Colonic mucosa (tissue), 4 donors: ENCODE measurements at regions not wholly inside any gene's neighbourhood (a gene's known extent, or its start where the extent isn't known, plus 50 kb on each side); places are given as distances from the start of the nearest gene placed in this dataset.

Experiments
- DNase-seq: peaks from one replicate; pipeline ENCODE4 v3.0.0-alpha.2; 2020
- H3K27ac ChIP-seq: fragments of 200-600 bp; one replicate; pipeline ENCODE4 v1.8.0; 2021
- H3K27me3 ChIP-seq: fragments of 200-600 bp; one replicate; pipeline ENCODE4 v1.8.0; 2021
- H3K36me3 ChIP-seq: fragments of 200-600 bp; one replicate; pipeline ENCODE4 v1.8.0; 2021
- H3K4me1 ChIP-seq: fragments of 200-600 bp; one replicate; pipeline ENCODE4 v1.8.0; 2021; ENCODE audit warnings: mild to moderate bottlenecking
- H3K4me3 ChIP-seq: fragments of 200-600 bp; one replicate; pipeline ENCODE4 v1.8.0; 2021
- H3K9ac ChIP-seq, 2 donors: one replicate each; pipeline ENCODE4 v1.7.0; 2013; ENCODE audit warnings: control low read depth in 2 of 2, low read depth in 2 of 2, low read length in 2 of 2
- H3K9me3 ChIP-seq: fragments of 200-600 bp; one replicate; pipeline ENCODE4 v1.8.0; 2021
- intact Hi-C: fragments of 100-400 bp; cut with DNase I; formaldehyde crosslinking; loops from one replicate; pipeline ENCODE4 v1.14.1; 2022
- TF ChIP-seq, protein P1 (sequence below): fragments of 200-600 bp; IDR thresholded peaks from one replicate; pipeline ENCODE4 v1.8.0; 2022; ENCODE audit warnings: antibody characterized with exemption, mild to moderate bottlenecking
- donor health status: healthy.
- donor health status: DM: no; HTN: no; CAD: no.
- donor health status: DM: no; HTN: no; CAD: no.

- Histone ChIP-seq H3K4me3 (no peak overlapping the region), H3K4me1 (no peaks in the 10 kb centered on the region), H3K27ac (no peak overlapping the region), H3K27me3 (no peaks in the 10 kb centered on the region), H3K36me3 (no peaks in the 10 kb centered on the region), H3K9me3 (no peaks in the 10 kb centered on the region), H3K9ac (no peak overlapping the region)
- intact Hi-C loops, result no loop called here
- no peak for DNase-seq
- TF ChIP-seq, protein P1, sequence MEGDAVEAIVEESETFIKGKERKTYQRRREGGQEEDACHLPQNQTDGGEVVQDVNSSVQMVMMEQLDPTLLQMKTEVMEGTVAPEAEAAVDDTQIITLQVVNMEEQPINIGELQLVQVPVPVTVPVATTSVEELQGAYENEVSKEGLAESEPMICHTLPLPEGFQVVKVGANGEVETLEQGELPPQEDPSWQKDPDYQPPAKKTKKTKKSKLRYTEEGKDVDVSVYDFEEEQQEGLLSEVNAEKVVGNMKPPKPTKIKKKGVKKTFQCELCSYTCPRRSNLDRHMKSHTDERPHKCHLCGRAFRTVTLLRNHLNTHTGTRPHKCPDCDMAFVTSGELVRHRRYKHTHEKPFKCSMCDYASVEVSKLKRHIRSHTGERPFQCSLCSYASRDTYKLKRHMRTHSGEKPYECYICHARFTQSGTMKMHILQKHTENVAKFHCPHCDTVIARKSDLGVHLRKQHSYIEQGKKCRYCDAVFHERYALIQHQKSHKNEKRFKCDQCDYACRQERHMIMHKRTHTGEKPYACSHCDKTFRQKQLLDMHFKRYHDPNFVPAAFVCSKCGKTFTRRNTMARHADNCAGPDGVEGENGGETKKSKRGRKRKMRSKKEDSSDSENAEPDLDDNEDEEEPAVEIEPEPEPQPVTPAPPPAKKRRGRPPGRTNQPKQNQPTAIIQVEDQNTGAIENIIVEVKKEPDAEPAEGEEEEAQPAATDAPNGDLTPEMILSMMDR, result no peak
These were observed 392.8 kb downstream of the TRIB2 start for GRCh38 chr2:13109516-13109915.

DNA sequence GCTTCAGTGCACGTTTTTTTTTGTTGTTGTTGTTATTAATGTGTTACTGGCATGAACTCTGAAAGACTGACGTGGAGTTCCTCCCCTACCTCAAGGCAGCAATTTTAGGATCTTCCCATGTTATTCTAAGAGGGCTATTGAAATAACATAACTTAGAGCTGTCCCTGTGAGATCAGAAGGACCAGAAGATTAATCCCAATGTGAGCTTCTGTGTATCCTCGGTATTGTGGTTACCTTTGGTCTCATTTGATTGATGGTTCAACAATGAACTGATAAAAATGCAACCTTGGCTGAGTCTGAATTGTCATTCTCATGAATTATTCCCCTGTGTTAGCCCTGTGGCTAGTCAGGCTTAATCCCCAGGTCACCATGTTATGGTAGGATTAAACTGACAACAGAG, 394.1 kb downstream of the TRIB2 start:
- Histone ChIP-seq H3K27ac (no peak overlapping the region), H3K9me3 (no peaks in the 10 kb centered on the region), H3K9ac (no peak overlapping the region), H3K4me1 (no peaks in the 10 kb centered on the region), H3K27me3 (no peaks in the 10 kb centered on the region), H3K4me3 (no peak overlapping the region), H3K36me3 (no peaks in the 10 kb centered on the region)
- TF ChIP-seq, protein P1, result no peak
- intact Hi-C loops, result no loop called here
- DNase-seq, result no peak

DNA sequence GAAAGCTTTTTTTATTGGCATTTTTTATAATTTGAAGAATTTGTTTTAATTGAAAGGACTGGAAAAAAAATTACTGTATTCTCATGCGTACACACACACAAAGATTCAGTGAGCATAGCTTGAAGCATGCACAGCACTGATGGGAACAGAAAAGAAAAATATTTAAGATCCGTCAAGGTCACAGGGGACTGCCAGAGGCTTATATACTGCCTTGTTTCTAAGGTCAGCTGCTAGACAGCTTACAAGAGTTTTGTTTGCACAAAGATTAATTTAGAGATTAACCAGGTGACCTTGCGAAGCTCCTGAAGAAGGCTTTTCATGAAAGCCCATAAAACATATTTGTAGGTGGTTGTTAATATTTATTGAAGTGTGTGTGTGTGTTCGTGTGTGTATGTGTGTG, 396.3 kb downstream of the TRIB2 start:
- H3K36me3 ChIP-seq, result no peaks in the 10 kb centered on the region
- H3K27ac ChIP-seq, result no peak overlapping the region
- intact Hi-C loops, result no loop called here
- H3K9me3 ChIP-seq, result no peaks in the 10 kb centered on the region
- TF ChIP-seq, protein P1, result no peak
- H3K4me1 ChIP-seq, result no peaks in the 10 kb centered on the region
- H3K4me3 ChIP-seq, result no peak overlapping the region
- H3K9ac ChIP-seq, result no peak overlapping the region
- H3K27me3 ChIP-seq, result no peaks in the 10 kb centered on the region
- no peak for DNase-seq

DNA sequence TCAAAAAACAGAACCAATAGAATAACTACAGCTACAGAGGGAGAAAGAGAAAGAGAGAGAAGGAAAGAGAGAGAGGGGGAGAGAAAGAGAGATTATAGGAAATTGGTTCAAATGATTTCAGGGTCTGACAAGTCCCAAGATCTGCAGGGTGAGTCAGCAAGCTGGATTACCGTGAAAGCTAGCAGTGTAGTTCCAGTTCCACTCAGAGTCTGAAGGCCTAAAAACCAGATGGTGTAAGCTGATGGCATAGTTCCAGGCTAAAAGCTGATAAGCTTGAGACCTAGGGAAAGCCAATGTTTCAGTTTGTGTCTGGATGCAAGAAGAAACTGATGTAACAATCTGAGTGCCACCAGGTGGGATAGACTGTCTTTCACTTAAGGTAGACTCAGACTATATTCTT, 397.7 kb downstream of the TRIB2 start:
- Histone ChIP-seq H3K27me3 (no peaks in the 10 kb centered on the region), H3K36me3 (no peaks in the 10 kb centered on the region), H3K27ac (no peak overlapping the region), H3K9ac (no peak overlapping the region), H3K9me3 (no peaks in the 10 kb centered on the region), H3K4me3 (no peak overlapping the region), H3K4me1 (no peaks in the 10 kb centered on the region)
- TF ChIP-seq, protein P1, result no peak
- DNase-seq, result no peak
- intact Hi-C loops, result no loop called here

- TF ChIP-seq, protein P1, result no peak
- Histone ChIP-seq H3K36me3 (no peaks in the 10 kb centered on the region), H3K4me1 (no peaks in the 10 kb centered on the region), H3K9me3 (no peaks in the 10 kb centered on the region), H3K27ac (no peak overlapping the region), H3K4me3 (no peak overlapping the region), H3K9ac (no peak overlapping the region), H3K27me3 (no peaks in the 10 kb centered on the region)
- DNase-seq, result no peak
- intact Hi-C loops, result no loop called here
These were observed 398.9 kb downstream of the TRIB2 start for GRCh38 chr2:13115643-13116042.

DNA sequence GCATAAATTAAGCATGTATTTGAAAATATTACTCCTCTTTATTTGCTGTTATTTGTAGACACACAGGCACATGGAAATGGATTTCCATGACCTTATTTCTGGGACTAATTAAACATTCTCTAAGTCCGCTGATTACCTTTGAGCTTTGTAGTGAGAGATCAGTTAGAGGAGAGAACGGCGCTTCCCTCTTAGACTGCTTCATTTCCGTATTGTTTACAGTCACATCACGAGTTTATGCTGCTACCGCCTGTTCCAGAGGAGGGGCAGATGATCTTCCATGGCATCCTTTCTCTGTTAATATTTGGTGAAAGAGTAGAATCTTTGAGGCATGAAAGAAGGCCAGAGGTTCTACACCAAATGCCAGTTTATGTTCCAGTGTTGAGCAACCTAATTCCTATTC, 404.4 kb downstream of the TRIB2 start:
- H3K9ac ChIP-seq, result no peak overlapping the region
- no peaks in the 10 kb centered on the region for H3K4me1 ChIP-seq
- intact Hi-C loops, result no loop called here
- no peaks in the 10 kb centered on the region for H3K27me3 ChIP-seq
- H3K36me3 ChIP-seq, result no peaks in the 10 kb centered on the region
- no peak overlapping the region for H3K27ac ChIP-seq
- no peak overlapping the region for H3K4me3 ChIP-seq
- no peak for DNase-seq
- H3K9me3 ChIP-seq, result no peaks in the 10 kb centered on the region
- TF ChIP-seq, protein P1, result no peak
